ENCODE measurements at regions not wholly inside any gene's neighbourhood (a gene's known extent, or its start where the extent isn't known, plus 50 kb on each side); places are given as distances from the start of the nearest gene placed in this dataset.

DNA sequence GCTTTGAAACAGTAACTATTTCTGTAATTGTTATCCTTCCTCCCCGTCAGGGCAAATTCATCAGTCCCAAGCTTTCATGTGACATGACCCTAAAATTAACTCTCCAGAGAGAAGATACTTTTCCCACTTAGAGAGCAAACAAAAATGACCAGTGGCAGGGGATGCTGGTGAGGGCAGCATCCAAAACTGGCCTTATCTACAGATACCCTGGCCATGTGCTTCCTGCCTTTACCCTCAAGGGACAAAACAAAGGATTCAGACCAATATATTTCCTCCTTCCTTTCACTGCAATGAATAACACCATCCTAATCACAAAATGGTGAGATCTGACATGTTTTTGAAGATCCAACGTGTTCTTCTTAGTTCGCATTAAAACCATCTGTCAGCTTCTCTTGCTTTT is 267.2 kb downstream of the MAN2A1 start:
- H4K8ac ChIP-seq (ENCODE audit: extremely low read depth, insufficient read depth, low read length) = no peak overlapping the region
- H3K14ac ChIP-seq (ENCODE audit: insufficient read length) = no peak overlapping the region
- no peaks in the 10 kb centered on the region for H3K36me3 ChIP-seq (ENCODE audit: control insufficient read depth in 2 of 4, insufficient read depth in 4 of 4, low read length in 3 of 4)
- H3K18ac ChIP-seq (ENCODE audit: extremely low read depth, low read length) = no peak overlapping the region
- peak overlapping the region; percentile 26; the same call in 1 of the 2 replicates for H2AFZ ChIP-seq (ENCODE audit: low read length)
- DNase-seq (ENCODE audit: low read depth in 1 of 2, low spot score in 2 of 2) (no peak), FAIRE-seq (no peak)
- no peak overlapping the region for H3K4me3 ChIP-seq (ENCODE audit: extremely low read depth in 1 of 4, insufficient read depth in 2 of 4, low read depth in 3 of 4, low read length in 4 of 4)
- H3K56ac ChIP-seq (replicated peaks; ENCODE audit: insufficient read length, low read depth, low read length) = no peak overlapping the region
- no peaks in the 10 kb centered on the region for H3K79me1 ChIP-seq (ENCODE audit: low read depth, low read length)
- H2BK20ac ChIP-seq (ENCODE audit: low read length) = no peak overlapping the region
- H3K9ac ChIP-seq (replicated peaks in 1 of 4; ENCODE audit: extremely low read depth in 1 of 4, low read depth in 3 of 4, low read length in 3 of 4) = no peak overlapping the region
- no peak overlapping the region for H2BK12ac ChIP-seq (ENCODE audit: low read depth, low read length)
- 94% methylated on average over 3 of the region's 3 CpGs; no CpG with 5 or more reads in 1 of the 2 experiments for WGBS, 2 experiments (ENCODE audit: extremely low coverage in 1 of 2, insufficient coverage in 1 of 2, insufficient read length in 1 of 2, insufficient replicate concordance in 2 of 2, low coverage in 1 of 2, low lambda C conversion rate in 2 of 2, missing lambda C conversion rate in 1 of 2)
- no peak overlapping the region for H2BK5ac ChIP-seq (ENCODE audit: low read depth, low read length)
- no peak overlapping the region for H3K27ac ChIP-seq (ENCODE audit: low read depth, low read length)
- no peak overlapping the region for H2BK120ac ChIP-seq (replicated peaks; ENCODE audit: low read depth, low read length)
- no peak overlapping the region for H4K5ac ChIP-seq (ENCODE audit: insufficient read length, low read depth, low read length)
- H3K27me3 ChIP-seq (replicated peaks in 1 of 4; ENCODE audit: control insufficient read depth in 3 of 4, extremely low read depth in 1 of 4, insufficient read depth in 3 of 4, low read length in 3 of 4) = no peaks in the 10 kb centered on the region
- H3K4ac ChIP-seq (replicated peaks; ENCODE audit: insufficient read length, low read depth, low read length) = no peak overlapping the region
- H3K9me3 ChIP-seq (ENCODE audit: insufficient read depth in 2 of 2, low read depth in 1 of 2, low read length in 1 of 2) = no peaks in the 10 kb centered on the region
- H3K4me2 ChIP-seq (ENCODE audit: insufficient read depth in 1 of 2, low read depth in 2 of 2, low read length in 2 of 2) = no peak overlapping the region
- no peaks in the 10 kb centered on the region for H3K79me2 ChIP-seq (ENCODE audit: control insufficient read depth in 1 of 2, insufficient read depth in 2 of 2, low read length in 2 of 2)
- H3K23ac ChIP-seq (ENCODE audit: insufficient read length) = no peak overlapping the region
- no peaks in the 10 kb centered on the region for H3K23me2 ChIP-seq (ENCODE audit: low read depth, low read length)
- TF ChIP-seq CTBP2 (IDR thresholded peaks at IDR 0.05; ENCODE audit: borderline replicate concordance, insufficient read depth, insufficient read length, low read length) (no peak), TBP (IDR thresholded peaks at IDR 0.05; ENCODE audit: low read depth, low read length) (no peak), CHD2 (IDR thresholded peaks at IDR 0.05; ENCODE audit: low read length) (no peak)
- no peaks in the 10 kb centered on the region for H4K20me1 ChIP-seq (replicated peaks in 1 of 2; ENCODE audit: control insufficient read depth in 1 of 2, insufficient read depth in 2 of 2, low read length in 2 of 2)
- no peak overlapping the region for H2AK5ac ChIP-seq (ENCODE audit: low read depth, low read length)
- ChIA-PET POLR2A (ENCODE audit: partially characterized antibody) (no interaction called here), CTCF (ENCODE audit: partially characterized antibody) (interaction anchor here (1.0 kb wide), 1 partner anchor 373 kb away, joined by 3 read pairs; no protein-coding TSS in a partner anchor)
- H4K91ac ChIP-seq (replicated peaks; ENCODE audit: insufficient read length, low read length) = no peak overlapping the region
- H3K4me1 ChIP-seq (replicated peaks in 1 of 4; ENCODE audit: control insufficient read depth in 3 of 4, insufficient read depth in 4 of 4, low read length in 3 of 4) = no peaks in the 10 kb centered on the region
- H2BK15ac ChIP-seq (ENCODE audit: low read length) = no peak overlapping the region
